Left hindlimb (tissue), 1 donor: ENCODE measurements at regions not wholly inside any gene's neighbourhood (a gene's known extent, or its start where the extent isn't known, plus 50 kb on each side); places are given as distances from the start of the nearest gene placed in this dataset.

ENCODE experiments used
- DNase-seq: peaks from one replicate; pipeline ENCODE4 v3.0.0-alpha.2; 2018

- DNase-seq, result no peak
Measured at GRCh38 chr6:33921745-33922144, 117.9 kb upstream of the MLN start.

DNA sequence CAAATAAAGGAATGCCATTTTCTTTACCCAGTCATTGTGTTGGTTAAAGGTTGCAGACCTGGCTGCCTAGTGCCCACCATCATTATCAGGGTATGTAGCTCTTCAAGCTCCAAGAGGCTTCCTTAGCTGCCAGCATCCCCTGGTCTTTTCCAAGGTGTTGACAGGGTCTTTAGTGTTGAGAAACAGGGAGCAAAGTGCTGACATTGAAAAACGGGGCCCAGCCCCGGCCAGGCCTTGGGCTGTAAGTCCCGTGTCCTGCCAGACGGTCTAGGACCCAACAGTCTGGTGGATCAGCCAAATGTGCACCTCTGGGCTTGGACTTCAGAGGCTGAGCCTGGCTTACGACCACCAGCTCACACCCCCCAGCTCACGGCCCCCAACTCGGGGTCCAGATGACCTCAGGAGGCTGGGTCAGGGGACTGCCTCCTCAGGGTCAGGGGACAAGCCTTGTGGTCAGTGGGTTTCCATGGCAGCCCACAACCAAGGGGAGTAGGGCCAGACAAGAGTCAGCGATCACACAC lies 114.4 kb upstream of the MLN start:
- DNase-seq, result no peak

GRCh38 chr6:33915134-33915533 lies 111.3 kb upstream of the MLN start:
- no peak for DNase-seq

DNA sequence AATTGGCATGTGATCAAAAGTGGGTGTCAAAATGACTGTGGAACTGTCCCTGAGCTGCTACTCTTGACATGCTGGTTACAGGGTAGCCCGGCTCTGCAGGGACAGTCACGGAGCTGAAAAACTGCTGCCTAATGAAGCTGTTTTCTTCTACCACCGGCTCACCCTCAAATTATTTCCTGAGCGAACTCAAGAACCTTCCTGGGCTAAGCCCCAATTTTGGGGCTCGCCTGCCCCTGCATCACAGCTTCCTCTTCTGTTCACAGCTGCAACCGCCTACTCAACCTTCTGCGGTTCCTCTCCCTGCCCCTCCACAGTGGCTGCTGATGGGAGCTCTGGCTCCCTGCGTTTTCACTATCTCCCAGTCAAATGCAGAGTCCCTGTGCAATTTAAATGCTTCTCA lies 110.8 kb upstream of the MLN start:
- no peak for DNase-seq

DNA sequence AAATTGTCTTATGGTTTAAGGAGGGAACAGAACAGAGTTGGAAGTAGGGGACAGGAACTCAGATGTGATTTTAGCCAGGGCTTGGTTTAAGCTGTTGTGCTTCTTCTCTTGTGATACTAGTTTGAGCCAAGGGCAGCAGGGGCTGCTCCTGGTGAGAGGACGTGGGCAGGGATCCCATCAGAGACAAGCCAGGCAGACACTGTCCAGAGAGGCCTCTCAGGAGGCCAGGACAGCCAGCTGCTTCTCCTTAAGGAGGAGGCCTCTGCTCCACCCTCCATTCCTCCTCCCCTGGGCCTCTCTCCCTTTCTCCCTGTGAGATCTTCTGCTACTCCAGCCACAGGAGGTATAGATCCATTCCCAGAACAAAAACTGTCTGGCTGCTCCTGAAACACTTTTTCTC lies 108.4 kb upstream of the MLN start:
- no peak for DNase-seq

- no peak for DNase-seq
Measured at GRCh38 chr6:33911488-33911887, 107.7 kb upstream of the MLN start.

DNA sequence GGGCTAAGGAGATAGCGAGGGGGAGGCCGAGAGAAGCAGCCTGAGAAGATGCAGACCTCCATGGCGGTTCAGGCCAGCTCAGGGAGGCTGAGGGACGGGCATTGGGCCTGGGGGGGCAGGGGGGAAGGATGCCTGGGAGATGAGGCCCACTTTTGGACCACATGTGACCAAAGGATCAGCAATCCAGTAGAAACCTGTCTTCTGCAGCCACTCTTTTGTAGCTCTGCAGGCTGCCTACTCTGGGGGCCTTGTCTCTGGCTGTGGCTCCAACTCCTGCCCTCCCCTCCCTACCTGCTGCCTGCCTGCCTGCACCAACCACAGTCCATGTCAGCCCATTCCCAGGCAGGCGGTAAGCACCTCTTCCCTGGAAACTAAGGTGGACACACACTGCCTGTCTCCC lies 106.8 kb upstream of the MLN start:
- no peak for DNase-seq

GRCh38 chr6:33909737-33910136 lies 105.9 kb upstream of the MLN start:
- no peak for DNase-seq

DNA sequence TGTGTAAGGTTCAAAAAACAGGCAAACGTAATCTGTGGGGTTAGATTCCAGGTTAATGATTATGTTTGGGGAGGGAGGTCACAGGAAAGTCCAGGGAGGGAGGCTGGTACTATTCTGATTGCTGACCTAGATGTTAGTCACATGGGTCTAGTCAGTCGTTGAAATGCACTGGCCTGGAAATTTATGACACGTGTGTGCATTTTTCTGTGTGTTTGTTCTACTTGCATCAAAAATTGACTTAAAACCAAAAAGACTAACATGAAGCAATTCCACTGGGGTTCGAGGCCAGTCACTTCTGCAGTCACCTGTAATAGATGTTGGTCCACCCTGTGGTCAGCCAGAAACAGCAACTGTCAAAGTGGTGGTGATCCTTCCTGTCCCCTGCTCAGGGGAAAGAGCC lies 104.2 kb upstream of the MLN start:
- no peak for DNase-seq

- DNase-seq, result no peak
Measured at GRCh38 chr6:33907227-33907626, 103.4 kb upstream of the MLN start.

DNA sequence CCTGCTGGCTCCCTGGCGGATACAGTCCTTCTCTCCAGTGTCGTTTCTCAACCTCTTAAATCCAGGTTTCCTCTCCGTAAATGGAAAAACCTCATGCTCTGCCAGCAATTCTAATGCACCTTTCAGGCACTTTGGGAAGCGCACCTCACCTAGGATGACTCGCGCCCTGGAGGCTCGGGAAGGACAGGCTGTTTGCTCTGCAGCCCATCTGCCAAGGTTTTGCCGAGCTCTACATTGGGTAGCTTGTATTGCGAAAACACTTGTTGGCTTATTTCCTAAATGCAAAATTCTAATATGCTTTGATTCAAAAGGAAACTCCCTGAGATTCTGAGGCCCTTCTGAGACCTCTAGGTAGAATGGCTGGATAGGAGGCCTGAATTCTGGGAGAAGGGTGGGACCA lies 102.6 kb upstream of the MLN start:
- no peak for DNase-seq

DNA sequence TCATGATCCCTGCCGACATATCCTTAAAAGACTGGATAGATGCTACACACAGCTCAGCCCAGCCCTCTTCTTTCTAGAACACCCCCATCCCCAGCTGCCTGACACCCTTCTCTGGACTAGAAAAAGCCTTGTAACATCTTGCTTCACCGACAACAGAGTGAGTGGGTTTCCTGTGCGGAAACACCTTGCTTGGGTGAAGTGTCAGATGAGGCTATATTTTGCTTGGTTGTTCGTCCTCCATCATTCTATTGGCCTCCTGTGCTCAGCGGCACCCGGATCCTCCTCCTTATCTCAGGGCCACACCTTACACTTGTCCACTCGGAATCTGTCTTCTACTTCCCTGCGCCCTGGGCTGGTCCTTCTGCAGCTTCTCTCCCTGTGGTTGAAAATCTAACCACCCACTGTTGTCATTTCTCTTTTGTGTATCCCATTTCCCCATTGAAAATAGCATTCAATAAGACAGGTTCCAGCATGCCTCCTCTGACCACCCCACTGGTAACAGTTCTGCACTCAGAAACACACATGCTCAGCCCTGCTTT lies 101.3 kb upstream of the MLN start:
- no peak for DNase-seq

GRCh38 chr6:33904747-33905065 lies 100.9 kb upstream of the MLN start:
- no peak for DNase-seq

DNA sequence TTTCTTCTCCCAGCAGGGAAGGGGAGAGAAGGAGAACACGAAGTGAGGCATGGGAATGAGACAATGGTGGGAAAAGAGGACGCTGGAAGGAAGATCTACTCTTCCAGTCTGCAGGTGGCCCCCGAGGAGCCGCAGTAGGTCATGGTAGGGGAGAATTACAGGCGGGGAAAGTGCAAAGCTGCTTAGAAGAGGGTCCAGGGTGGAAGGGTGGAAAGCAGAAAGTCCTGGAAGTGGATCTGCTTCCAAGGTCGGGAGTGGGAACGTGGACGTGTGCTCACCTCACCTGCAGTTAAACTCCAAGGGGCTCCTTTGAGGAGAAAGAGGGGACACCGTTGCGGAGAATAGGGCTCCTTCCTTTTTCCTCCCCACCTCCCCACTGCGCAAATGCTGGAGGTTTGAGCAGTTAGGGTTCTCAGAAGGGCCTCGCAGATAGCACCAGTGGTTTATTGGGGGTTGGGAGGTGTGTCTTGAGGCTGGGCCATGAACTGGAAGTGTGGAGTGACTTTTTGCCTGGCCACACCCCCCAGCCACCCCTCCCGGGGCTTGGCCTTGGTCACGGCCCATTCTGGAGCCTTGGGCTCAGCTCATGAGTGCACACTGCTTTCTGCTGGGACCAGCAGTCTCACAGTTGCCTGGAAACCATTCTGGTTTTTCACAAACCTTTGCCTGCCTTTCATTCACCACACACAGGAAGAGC lies 100.4 kb upstream of the MLN start:
- DNase-seq, result no peak

DNA sequence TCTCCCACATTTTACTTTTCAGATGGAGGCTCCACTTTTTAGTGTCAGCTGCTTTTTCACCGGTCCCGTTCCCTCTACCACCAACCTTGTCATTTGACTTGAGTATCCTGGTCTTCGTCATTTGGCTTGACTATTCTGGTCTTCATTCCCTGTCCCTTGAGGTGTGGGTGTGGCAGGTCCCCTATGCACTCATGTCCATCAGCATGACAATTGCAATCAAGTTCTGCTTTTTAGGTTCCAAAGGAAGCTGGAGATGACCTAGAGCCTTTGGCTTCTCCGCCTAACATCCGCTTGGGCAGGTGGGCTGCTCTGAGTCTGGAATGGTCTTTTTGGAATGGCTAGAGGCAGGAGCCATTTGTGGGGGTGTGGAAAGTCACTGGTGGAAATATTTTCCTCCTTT lies 99.8 kb upstream of the MLN start:
- DNase-seq, result no peak

DNA sequence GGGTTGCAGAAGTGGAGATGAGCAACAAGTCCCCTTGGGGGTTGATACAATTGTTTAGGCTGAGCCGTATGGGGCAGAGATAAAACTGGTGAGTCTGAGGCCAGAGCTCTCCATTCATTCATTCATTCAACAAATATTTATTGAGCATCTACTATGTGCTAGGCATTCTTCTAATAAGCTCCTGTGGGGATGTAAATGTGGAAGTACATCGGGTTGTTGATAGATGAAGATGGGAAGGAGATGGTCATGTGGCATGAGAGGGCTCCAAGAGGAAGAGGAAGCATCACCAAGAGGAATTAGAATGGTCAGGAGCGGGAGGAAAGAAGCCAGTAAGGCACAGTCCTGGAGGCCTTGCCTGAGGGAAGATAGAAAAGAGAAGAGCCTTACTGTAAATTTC lies 98.7 kb upstream of the MLN start:
- no peak for DNase-seq

- DNase-seq, result no peak
Measured at GRCh38 chr6:33901822-33902456, 98.1 kb upstream of the MLN start.

DNA sequence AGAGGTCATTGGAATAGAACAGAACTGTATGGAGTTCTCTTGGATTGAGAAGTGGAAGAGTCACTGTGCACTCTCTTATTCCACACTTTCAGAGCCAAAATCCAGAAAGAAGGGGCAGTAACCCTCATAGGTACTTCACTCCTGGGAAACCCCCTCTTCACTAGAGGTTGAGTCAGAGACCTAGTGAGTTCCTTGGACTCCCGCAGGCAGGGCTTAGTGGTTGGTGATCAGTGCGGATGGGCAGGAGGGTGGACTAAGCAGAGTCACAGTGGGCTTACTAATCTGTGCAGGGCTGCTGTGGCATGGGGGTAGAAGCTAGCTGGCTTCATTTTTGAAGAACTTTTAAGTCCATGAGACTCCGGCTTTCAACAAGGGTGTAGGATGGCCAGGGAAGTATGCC lies 95.0 kb upstream of the MLN start:
- DNase-seq, result no peak

DNA sequence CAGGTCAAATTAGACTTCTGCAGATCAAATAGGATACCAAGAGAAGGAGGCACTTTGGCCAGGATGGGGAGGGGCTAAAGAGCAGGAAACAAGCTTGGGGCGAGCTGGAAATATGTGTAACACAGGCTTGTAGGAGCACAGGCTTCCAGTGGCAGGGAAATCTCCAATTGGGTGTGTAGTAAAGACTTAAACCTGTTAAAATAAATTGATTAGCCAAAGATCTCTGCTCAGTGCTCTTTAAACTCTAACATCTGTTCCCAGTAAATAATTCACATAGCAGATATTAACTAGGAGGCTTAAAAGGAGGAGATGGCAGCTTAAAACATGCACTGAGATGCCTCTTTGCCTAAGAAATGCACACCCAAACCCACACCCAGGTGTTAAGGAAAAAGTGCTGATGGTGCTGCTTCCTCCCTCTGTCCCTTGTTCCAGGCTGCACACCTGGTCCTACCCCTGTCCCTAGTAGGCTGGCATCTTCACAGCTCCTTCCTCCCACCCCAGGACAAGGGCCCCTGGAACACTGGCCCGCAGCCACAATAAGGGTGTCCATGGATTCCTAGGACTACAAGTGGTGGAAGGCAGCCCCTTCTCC lies 93.5 kb upstream of the MLN start:
- DNase-seq, result no peak

DNA sequence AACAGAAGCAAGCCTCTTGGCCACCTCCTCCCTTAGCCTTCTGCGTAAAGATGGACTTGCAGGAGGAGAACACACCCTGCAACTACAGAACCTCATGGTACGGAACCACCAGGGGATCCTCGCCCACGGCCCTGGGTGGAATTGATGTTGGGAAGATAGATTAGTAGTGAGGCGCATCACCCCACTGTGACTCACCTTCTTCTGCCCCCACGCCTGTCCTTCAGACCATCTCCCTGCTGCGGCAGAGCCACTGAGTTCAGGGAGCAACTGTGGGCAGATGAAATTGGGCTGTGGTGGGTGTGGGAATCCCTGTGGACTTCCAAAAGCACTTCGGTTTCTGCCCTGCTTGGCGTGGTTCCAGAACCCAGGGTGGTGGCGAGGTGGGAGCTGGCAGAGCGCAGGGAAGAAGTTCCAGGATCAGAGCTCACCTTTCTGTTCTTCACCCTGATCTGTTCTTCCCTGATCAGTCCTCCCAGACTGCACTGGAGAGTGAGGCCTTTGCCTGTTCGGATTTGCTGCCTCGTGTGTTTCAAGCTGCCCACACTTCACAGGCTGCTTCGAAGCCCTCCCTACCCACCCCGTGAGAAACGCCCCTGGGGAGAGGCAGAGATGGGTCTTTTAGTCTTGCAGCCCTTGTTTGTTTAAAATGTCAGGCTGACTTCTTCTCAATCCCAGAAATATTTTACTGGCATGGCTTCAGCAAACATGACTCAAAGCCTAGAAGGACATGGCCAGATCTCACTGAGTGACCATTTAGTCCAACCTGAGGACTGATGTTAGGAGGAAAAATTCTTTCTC lies 92.8 kb upstream of the MLN start:
- DNase-seq, result no peak

GRCh38 chr6:33895988-33896387 lies 92.2 kb upstream of the MLN start:
- no peak for DNase-seq

DNA sequence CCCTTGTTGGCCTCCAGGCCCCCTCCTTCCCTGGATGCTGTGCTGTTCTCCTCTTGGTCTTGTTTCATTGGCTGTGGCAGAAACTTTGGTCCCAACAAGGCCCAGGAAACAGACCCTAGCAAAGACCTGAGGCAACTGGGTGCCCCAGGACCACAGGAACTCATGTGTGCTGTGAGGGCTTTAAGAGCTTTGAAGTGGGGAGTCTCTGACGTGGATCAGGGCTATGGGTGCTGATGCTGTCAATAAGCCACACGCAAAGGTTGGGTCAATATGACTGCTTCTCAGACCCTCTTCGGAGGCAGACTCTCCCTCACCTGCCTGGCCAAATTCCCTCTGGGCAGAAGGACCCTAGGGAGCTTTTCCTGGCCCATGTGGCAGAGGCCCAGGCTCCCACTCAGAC lies 91.5 kb upstream of the MLN start:
- no peak for DNase-seq

DNA sequence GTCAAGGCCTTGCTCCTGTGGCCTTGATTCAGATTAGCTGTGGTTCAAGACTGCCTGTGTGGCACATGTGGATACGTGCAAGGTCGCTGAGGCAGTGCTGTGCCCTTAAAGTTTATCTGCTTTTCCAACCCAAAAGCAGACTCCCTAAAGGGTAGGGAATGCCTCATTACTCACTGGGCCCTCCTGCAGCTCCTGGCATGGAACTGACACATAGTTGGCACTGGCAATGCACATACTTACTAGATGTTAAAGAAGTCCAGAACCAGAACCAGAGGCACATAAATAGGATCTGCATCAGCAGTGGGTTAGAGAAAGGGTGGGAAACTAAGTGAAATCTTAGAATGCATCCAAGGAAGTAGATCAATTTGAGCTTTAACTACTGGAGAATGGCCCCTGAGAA lies 90.6 kb upstream of the MLN start:
- no peak for DNase-seq
